KMS-11 (cell line): ENCODE measurements at regions not wholly inside any gene's neighbourhood (a gene's known extent, or its start where the extent isn't known, plus 50 kb on each side); places are given as distances from the start of the nearest gene placed in this dataset.

ENCODE experiments used
- H2AFZ ChIP-seq: fragments of 200-600 bp; sonication (generic); 2 replicates; pipeline ENCODE4 v1.6.1; 2016; ENCODE audit warnings: antibody characterized with exemption, mixed run types, low read depth
- H3K27ac ChIP-seq: fragments of 200-600 bp; sonication (generic); 2 replicates; pipeline ENCODE4 v1.6.1; 2016; ENCODE audit warnings: mild to moderate bottlenecking, mixed run types
- H3K27me3 ChIP-seq: fragments of 200-600 bp; sonication (generic); 2 replicates; pipeline ENCODE4 v1.6.1; 2017; ENCODE audit warnings: mild to moderate bottlenecking, low read depth, mixed run types, moderate library complexity; ENCODE audit not compliant: insufficient read depth
- H3K36me3 ChIP-seq: fragments of 200-600 bp; sonication (generic); 2 replicates; pipeline ENCODE4 v1.6.1; 2017; ENCODE audit warnings: mild to moderate bottlenecking, mixed run types; ENCODE audit not compliant: insufficient read depth
- H3K4me1 ChIP-seq: fragments of 200-600 bp; sonication (generic); 2 replicates; pipeline ENCODE4 v1.6.1; 2016; ENCODE audit warnings: mild to moderate bottlenecking, low read depth, mixed run types; ENCODE audit not compliant: poor library complexity, severe bottlenecking
- H3K4me2 ChIP-seq: fragments of 200-600 bp; sonication (generic); 2 replicates; pipeline ENCODE4 v1.7.0; 2016; ENCODE audit warnings: mild to moderate bottlenecking, mixed run types
- H3K4me3 ChIP-seq: fragments of 200-600 bp; sonication (generic); IDR thresholded peaks from 2 replicates; pipeline ENCODE4 v1.6.1; 2017; ENCODE audit warnings: low read depth, low read length, mixed read lengths; ENCODE audit not compliant: insufficient read depth
- H3K79me2 ChIP-seq: fragments of 200-600 bp; sonication (generic); 2 replicates; pipeline ENCODE4 v1.6.1; 2016; ENCODE audit warnings: low read depth, mixed run types; ENCODE audit not compliant: insufficient read depth
- H3K9ac ChIP-seq: fragments of 200-600 bp; sonication (generic); 2 replicates; pipeline ENCODE4 v1.6.1; 2016; ENCODE audit warnings: mild to moderate bottlenecking, mixed run types
- H4K20me1 ChIP-seq: fragments of 200-600 bp; sonication (generic); 2 replicates; pipeline ENCODE4 v1.6.1; 2016; ENCODE audit warnings: mild to moderate bottlenecking, mixed run types; ENCODE audit not compliant: insufficient read depth
- CTCF ChIP-seq: fragments of 200-600 bp; sonication (generic); conservative IDR thresholded peaks from 2 replicates; pipeline ENCODE4 v1.6.1; 2017; ENCODE audit warnings: low read depth, mild to moderate bottlenecking, antibody characterized with exemption, low read length, moderate library complexity, mixed read lengths

GRCh38 chr7:25770670-25771069, 381.3 kb upstream of the NFE2L3 start:
- H3K27me3 ChIP-seq, result no peaks in the 10 kb centered on the region
- H3K27ac ChIP-seq, result no peak overlapping the region
- TF ChIP-seq CTCF, result no peak
- no peaks in the 10 kb centered on the region for H3K36me3 ChIP-seq
- no peaks in the 10 kb centered on the region for H4K20me1 ChIP-seq
- no peak overlapping the region for H3K4me3 ChIP-seq
- H3K4me1 ChIP-seq, result no peaks in the 10 kb centered on the region
- H2AFZ ChIP-seq, result no peak overlapping the region
- H3K4me2 ChIP-seq, result no peak overlapping the region
- no peak overlapping the region for H3K9ac ChIP-seq
- no peaks in the 10 kb centered on the region for H3K79me2 ChIP-seq

GRCh38 chr7:25771491-25771890, 380.5 kb upstream of the NFE2L3 start:
- Histone ChIP-seq H2AFZ (no peak overlapping the region), H3K79me2 (no peaks in the 10 kb centered on the region), H3K36me3 (no peaks in the 10 kb centered on the region), H3K4me3 (no peak overlapping the region), H3K4me2 (no peak overlapping the region), H3K27ac (no peak overlapping the region), H3K9ac (no peak overlapping the region), H3K27me3 (no peaks in the 10 kb centered on the region), H3K4me1 (no peaks in the 10 kb centered on the region), H4K20me1 (no peaks in the 10 kb centered on the region)
- no peak for TF ChIP-seq CTCF

- Histone ChIP-seq H3K9ac (no peak overlapping the region), H3K4me2 (no peak overlapping the region), H3K27ac (no peak overlapping the region), H3K4me1 (no peaks in the 10 kb centered on the region), H2AFZ (no peak overlapping the region), H3K36me3 (no peaks in the 10 kb centered on the region), H3K4me3 (no peak overlapping the region), H4K20me1 (no peaks in the 10 kb centered on the region), H3K79me2 (no peaks in the 10 kb centered on the region), H3K27me3 (no peaks in the 10 kb centered on the region)
- no peak for TF ChIP-seq CTCF
Measured at GRCh38 chr7:25772802-25773201, 379.2 kb upstream of the NFE2L3 start.

GRCh38 chr7:25774675-25775074, 377.3 kb upstream of the NFE2L3 start:
- no peak for TF ChIP-seq CTCF
- no peaks in the 10 kb centered on the region for H3K4me1 ChIP-seq
- H3K36me3 ChIP-seq, result no peaks in the 10 kb centered on the region
- no peak overlapping the region for H2AFZ ChIP-seq
- H3K79me2 ChIP-seq, result no peaks in the 10 kb centered on the region
- no peak overlapping the region for H3K27ac ChIP-seq
- no peak overlapping the region for H3K4me3 ChIP-seq
- no peak overlapping the region for H3K4me2 ChIP-seq
- H3K27me3 ChIP-seq, result no peaks in the 10 kb centered on the region
- no peaks in the 10 kb centered on the region for H4K20me1 ChIP-seq
- no peak overlapping the region for H3K9ac ChIP-seq

- no peak overlapping the region for H3K4me2 ChIP-seq
Measured at GRCh38 chr7:25775570-25775969, 376.4 kb upstream of the NFE2L3 start.

More at GRCh38 chr7:25775570-25775969, 376.4 kb upstream of the NFE2L3 start:
- Histone ChIP-seq H3K4me3 (no peak overlapping the region), H3K79me2 (no peaks in the 10 kb centered on the region), H3K36me3 (no peaks in the 10 kb centered on the region), H3K27me3 (no peaks in the 10 kb centered on the region), H3K9ac (no peak overlapping the region), H3K4me1 (no peaks in the 10 kb centered on the region), H4K20me1 (no peaks in the 10 kb centered on the region), H3K27ac (no peak overlapping the region), H2AFZ (no peak overlapping the region)
- no peak for TF ChIP-seq CTCF
